Umbilical cord (tissue), 1 donor: ENCODE measurements at regions not wholly inside any gene's neighbourhood (a gene's known extent, or its start where the extent isn't known, plus 50 kb on each side); places are given as distances from the start of the nearest gene placed in this dataset.

Experiments used
- DNase-seq: peaks from one replicate; pipeline ENCODE4 v3.0.0-alpha.2; 2015; ENCODE audit warnings: low spot score

GRCh38 chr6:18672852-18673251 lies 285.7 kb downstream of the RNF144B start:
- no peak for DNase-seq

- DNase-seq = no peak
Measured at GRCh38 chr6:18674346-18674745, 287.2 kb downstream of the RNF144B start.

- DNase-seq = no peak
Measured at GRCh38 chr6:18675881-18676280, 288.7 kb downstream of the RNF144B start.

- no peak for DNase-seq
Measured at GRCh38 chr6:18676548-18676947, 289.4 kb downstream of the RNF144B start.

- no peak for DNase-seq
Measured at GRCh38 chr6:18680842-18681241, 293.7 kb downstream of the RNF144B start.

GRCh38 chr6:18681832-18682503 lies 294.8 kb downstream of the RNF144B start:
- DNase-seq = no peak

GRCh38 chr6:18684343-18684742 lies 297.2 kb downstream of the RNF144B start:
- no peak for DNase-seq

- DNase-seq = no peak
Measured at GRCh38 chr6:18692929-18693685, 306.0 kb downstream of the RNF144B start.

- no peak for DNase-seq
Measured at GRCh38 chr6:18693881-18694280, 306.7 kb downstream of the RNF144B start.

GRCh38 chr6:18703546-18703945 lies 316.4 kb downstream of the RNF144B start:
- DNase-seq = no peak

- DNase-seq = no peak
Measured at GRCh38 chr6:18707714-18708439, 320.7 kb downstream of the RNF144B start.

GRCh38 chr6:18712595-18712994 lies 325.4 kb downstream of the RNF144B start:
- no peak for DNase-seq

GRCh38 chr6:18720075-18720474 lies 332.9 kb downstream of the RNF144B start:
- DNase-seq = no peak

- DNase-seq = no peak
Measured at GRCh38 chr6:18724056-18724455, 336.9 kb downstream of the RNF144B start.

- DNase-seq = no peak
Measured at GRCh38 chr6:18725449-18725848, 338.3 kb downstream of the RNF144B start.

GRCh38 chr6:18733921-18734550 lies 346.9 kb downstream of the RNF144B start:
- DNase-seq = no peak

- DNase-seq = no peak
Measured at GRCh38 chr6:18741741-18742140, 354.6 kb downstream of the RNF144B start.

- no peak for DNase-seq
Measured at GRCh38 chr6:18742406-18742805, 355.3 kb downstream of the RNF144B start.

GRCh38 chr6:18746727-18747126 lies 359.6 kb downstream of the RNF144B start:
- DNase-seq = no peak

GRCh38 chr6:18748314-18748713 lies 361.2 kb downstream of the RNF144B start:
- no peak for DNase-seq

- no peak for DNase-seq
Measured at GRCh38 chr6:18752278-18753068, 365.3 kb downstream of the RNF144B start.
